ENCODE measurements at regions not wholly inside any gene's neighbourhood (a gene's known extent, or its start where the extent isn't known, plus 50 kb on each side); places are given as distances from the start of the nearest gene placed in this dataset.
"Not testable (repeated sequence)": the region's sequence is repeated elsewhere in the genome, so short reads cannot be mapped to it uniquely, and the experiment has no call there.

DNA sequence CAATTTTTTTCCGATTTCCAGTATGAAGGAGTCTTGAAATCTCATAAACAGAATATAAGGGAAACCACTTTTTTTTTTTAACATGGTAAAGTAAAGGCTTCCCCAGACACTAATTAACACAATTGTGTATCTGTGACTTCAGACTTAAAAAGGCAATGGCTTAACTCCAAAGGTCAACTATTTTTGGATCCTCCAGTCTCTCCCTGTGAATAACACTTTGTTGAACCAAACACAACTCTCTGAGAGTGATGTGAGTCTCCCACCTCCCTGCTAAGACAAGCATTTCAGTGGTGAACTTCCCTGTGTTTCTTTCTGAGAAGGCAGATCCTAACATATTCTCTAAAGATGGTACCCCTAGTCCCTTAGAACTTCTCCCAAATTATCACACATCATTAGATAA, 219.6 kb upstream of the RBBP8 start:
- Histone ChIP-seq H3K4me3 (ENCODE audit: insufficient read depth, low read depth, low read length) (no peak overlapping the region), H3K9me3 (ENCODE audit: control insufficient read depth, low read length) (no peaks in the 10 kb centered on the region), H3K27me3 (ENCODE audit: control insufficient read depth, insufficient read depth, low read length, poor library complexity, severe bottlenecking) (no peaks in the 10 kb centered on the region), H3K36me3 (ENCODE audit: control insufficient read depth, insufficient read depth, low read length) (no peaks in the 10 kb centered on the region), H3K27ac (ENCODE audit: insufficient read depth, low read depth, low read length, poor library complexity, severe bottlenecking) (no peak overlapping the region), H3K4me1 (ENCODE audit: control insufficient read depth, insufficient read depth, low read length) (no peaks in the 10 kb centered on the region)
- WGBS, 2 experiments, result 100% methylated on average over 1 of the region's 1 CpG; no CpG with 5 or more reads in 1 of the 2 experiments

GRCh38 chr18:22717536-22717935, 215.6 kb upstream of the RBBP8 start:
- H3K9me3 ChIP-seq (ENCODE audit: control insufficient read depth, low read length); H3K4me3 ChIP-seq (ENCODE audit: insufficient read depth, low read depth, low read length); H3K4me1 ChIP-seq (ENCODE audit: control insufficient read depth, insufficient read depth, low read length); H3K27ac ChIP-seq (ENCODE audit: insufficient read depth, low read depth, low read length, poor library complexity, severe bottlenecking); H3K36me3 ChIP-seq (ENCODE audit: control insufficient read depth, insufficient read depth, low read length); H3K27me3 ChIP-seq (ENCODE audit: control insufficient read depth, insufficient read depth, low read length, poor library complexity, severe bottlenecking): not testable (repeated sequence)
- WGBS, 2 experiments, result 91 to 94% methylated on average over 7 of the region's 7 CpGs

- no peak overlapping the region for H3K4me3 ChIP-seq (ENCODE audit: insufficient read depth, low read depth, low read length)
- H3K9me3 ChIP-seq (ENCODE audit: control insufficient read depth, low read length), result no peaks in the 10 kb centered on the region
- no peak overlapping the region for H3K27ac ChIP-seq (ENCODE audit: insufficient read depth, low read depth, low read length, poor library complexity, severe bottlenecking)
- WGBS, 2 experiments, result 94 to 95% methylated on average over 2 of the region's 2 CpGs
- no peaks in the 10 kb centered on the region for H3K27me3 ChIP-seq (ENCODE audit: control insufficient read depth, insufficient read depth, low read length, poor library complexity, severe bottlenecking)
- H3K4me1 ChIP-seq (ENCODE audit: control insufficient read depth, insufficient read depth, low read length), result no peaks in the 10 kb centered on the region
- H3K36me3 ChIP-seq (ENCODE audit: control insufficient read depth, insufficient read depth, low read length), result no peaks in the 10 kb centered on the region
Observed at GRCh38 chr18:22723221-22723620, 209.9 kb upstream of the RBBP8 start.

GRCh38 chr18:22723773-22724172, 209.4 kb upstream of the RBBP8 start:
- Histone ChIP-seq H3K4me1 (ENCODE audit: control insufficient read depth, insufficient read depth, low read length) (no peaks in the 10 kb centered on the region), H3K4me3 (ENCODE audit: insufficient read depth, low read depth, low read length) (no peak overlapping the region), H3K36me3 (ENCODE audit: control insufficient read depth, insufficient read depth, low read length) (no peaks in the 10 kb centered on the region), H3K27ac (ENCODE audit: insufficient read depth, low read depth, low read length, poor library complexity, severe bottlenecking) (no peak overlapping the region), H3K27me3 (ENCODE audit: control insufficient read depth, insufficient read depth, low read length, poor library complexity, severe bottlenecking) (no peaks in the 10 kb centered on the region), H3K9me3 (ENCODE audit: control insufficient read depth, low read length) (no peaks in the 10 kb centered on the region)
- WGBS, 2 experiments, result 93 to 100% methylated on average over 2 of the region's 2 CpGs

DNA sequence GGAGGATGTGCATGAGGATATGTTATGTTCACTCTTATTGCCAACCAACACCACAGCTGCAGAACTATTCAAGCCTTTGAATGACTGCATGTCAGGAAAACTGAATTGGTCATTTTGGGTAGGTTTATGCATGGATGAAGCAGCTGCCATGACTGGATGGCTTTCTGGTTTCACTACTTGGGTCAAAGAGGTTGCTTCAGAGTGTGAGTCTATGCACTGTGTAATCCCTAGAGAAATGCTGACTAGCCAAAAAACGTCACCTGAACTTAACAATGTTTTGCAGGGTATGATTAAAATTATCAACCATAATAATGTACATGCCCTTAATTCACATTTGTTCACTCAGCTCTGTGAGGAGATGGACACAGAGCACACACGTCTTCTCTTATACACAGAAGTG, 206.7 kb upstream of the RBBP8 start:
- WGBS, 2 experiments, result 85 to 90% methylated on average over 2 of the region's 2 CpGs
- H3K9me3 ChIP-seq (ENCODE audit: control insufficient read depth, low read length), result no peaks in the 10 kb centered on the region
- no peaks in the 10 kb centered on the region for H3K36me3 ChIP-seq (ENCODE audit: control insufficient read depth, insufficient read depth, low read length)
- H3K27ac ChIP-seq (ENCODE audit: insufficient read depth, low read depth, low read length, poor library complexity, severe bottlenecking), result no peak overlapping the region
- H3K4me1 ChIP-seq (ENCODE audit: control insufficient read depth, insufficient read depth, low read length), result no peaks in the 10 kb centered on the region
- H3K27me3 ChIP-seq (ENCODE audit: control insufficient read depth, insufficient read depth, low read length, poor library complexity, severe bottlenecking), result no peaks in the 10 kb centered on the region
- H3K4me3 ChIP-seq (ENCODE audit: insufficient read depth, low read depth, low read length), result no peak overlapping the region

DNA sequence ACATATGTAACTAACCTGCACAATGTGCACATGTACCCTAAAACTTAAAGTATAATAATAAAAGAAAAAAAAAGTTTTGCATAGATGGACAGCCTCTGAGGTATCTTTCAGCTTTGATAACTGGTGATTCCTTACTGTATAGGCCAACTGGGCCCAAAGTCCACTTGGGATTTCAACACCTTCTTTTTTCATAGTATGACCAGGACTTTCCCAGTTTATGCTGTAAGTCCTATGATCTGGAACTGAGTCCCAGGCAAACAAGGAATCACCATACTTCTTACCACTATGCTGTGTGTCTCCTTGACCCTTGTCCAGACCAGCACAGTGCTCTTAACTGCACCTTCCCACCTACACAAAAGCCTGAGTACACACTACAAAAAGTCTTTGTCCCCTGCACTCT, 205.1 kb upstream of the RBBP8 start:
- Histone ChIP-seq H3K4me1 (ENCODE audit: control insufficient read depth, insufficient read depth, low read length) (no peaks in the 10 kb centered on the region), H3K9me3 (ENCODE audit: control insufficient read depth, low read length) (no peaks in the 10 kb centered on the region), H3K27ac (ENCODE audit: insufficient read depth, low read depth, low read length, poor library complexity, severe bottlenecking) (no peak overlapping the region), H3K4me3 (ENCODE audit: insufficient read depth, low read depth, low read length) (no peak overlapping the region), H3K27me3 (ENCODE audit: control insufficient read depth, insufficient read depth, low read length, poor library complexity, severe bottlenecking) (no peaks in the 10 kb centered on the region), H3K36me3 (ENCODE audit: control insufficient read depth, insufficient read depth, low read length) (no peaks in the 10 kb centered on the region)

- no peak overlapping the region for H3K4me3 ChIP-seq (ENCODE audit: insufficient read depth, low read depth, low read length)
- no peak overlapping the region for H3K27ac ChIP-seq (ENCODE audit: insufficient read depth, low read depth, low read length, poor library complexity, severe bottlenecking)
- H3K9me3 ChIP-seq (ENCODE audit: control insufficient read depth, low read length), result no peaks in the 10 kb centered on the region
- no peaks in the 10 kb centered on the region for H3K4me1 ChIP-seq (ENCODE audit: control insufficient read depth, insufficient read depth, low read length)
- H3K36me3 ChIP-seq (ENCODE audit: control insufficient read depth, insufficient read depth, low read length), result no peaks in the 10 kb centered on the region
- H3K27me3 ChIP-seq (ENCODE audit: control insufficient read depth, insufficient read depth, low read length, poor library complexity, severe bottlenecking), result no peaks in the 10 kb centered on the region
- 13 to 29% methylated on average over 1 of the region's 1 CpG for WGBS, 2 experiments
Observed at GRCh38 chr18:22728481-22729105, 204.5 kb upstream of the RBBP8 start.

- no peak overlapping the region for H3K4me3 ChIP-seq (ENCODE audit: insufficient read depth, low read depth, low read length)
- no peak overlapping the region for H3K27ac ChIP-seq (ENCODE audit: insufficient read depth, low read depth, low read length, poor library complexity, severe bottlenecking)
- H3K4me1 ChIP-seq (ENCODE audit: control insufficient read depth, insufficient read depth, low read length), result no peaks in the 10 kb centered on the region
- H3K9me3 ChIP-seq (ENCODE audit: control insufficient read depth, low read length), result no peaks in the 10 kb centered on the region
- no peaks in the 10 kb centered on the region for H3K27me3 ChIP-seq (ENCODE audit: control insufficient read depth, insufficient read depth, low read length, poor library complexity, severe bottlenecking)
- 85 to 96% methylated on average over 2 of the region's 2 CpGs for WGBS, 2 experiments
- H3K36me3 ChIP-seq (ENCODE audit: control insufficient read depth, insufficient read depth, low read length), result no peaks in the 10 kb centered on the region
Observed at GRCh38 chr18:22731398-22731797, 201.7 kb upstream of the RBBP8 start.

DNA sequence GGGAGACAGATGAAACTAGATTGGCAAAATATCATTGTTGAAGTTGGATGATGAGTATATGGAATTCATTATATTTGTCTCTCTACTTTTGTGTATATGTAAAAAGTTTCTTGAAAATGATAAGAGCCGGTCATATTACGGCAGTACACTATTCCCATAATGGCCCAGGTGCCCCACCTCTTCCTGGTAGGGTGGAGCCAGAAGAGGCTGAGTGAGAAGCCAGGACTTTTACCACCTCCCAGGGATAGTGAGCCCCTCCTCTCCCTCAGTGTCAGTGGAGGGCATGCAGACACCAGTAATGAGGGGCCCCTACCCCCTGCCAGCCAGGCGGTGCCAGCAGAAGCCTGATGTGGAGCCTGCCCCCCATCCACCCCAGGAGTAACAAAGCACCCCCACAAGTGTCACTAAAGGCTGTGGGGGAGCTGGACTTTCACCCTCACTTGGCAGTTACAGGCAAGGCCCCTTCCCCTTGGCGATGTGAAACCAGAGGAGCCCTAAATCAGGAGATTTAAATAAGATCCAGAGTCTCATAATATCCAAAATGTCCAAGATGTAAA, 198.9 kb upstream of the RBBP8 start:
- no peak overlapping the region for H3K4me3 ChIP-seq (ENCODE audit: insufficient read depth, low read depth, low read length)
- H3K4me1 ChIP-seq (ENCODE audit: control insufficient read depth, insufficient read depth, low read length), result no peaks in the 10 kb centered on the region
- H3K27ac ChIP-seq (ENCODE audit: insufficient read depth, low read depth, low read length, poor library complexity, severe bottlenecking), result no peak overlapping the region
- no peaks in the 10 kb centered on the region for H3K27me3 ChIP-seq (ENCODE audit: control insufficient read depth, insufficient read depth, low read length, poor library complexity, severe bottlenecking)
- 79 to 90% methylated on average over 4 of the region's 4 CpGs for WGBS, 2 experiments
- H3K9me3 ChIP-seq (ENCODE audit: control insufficient read depth, low read length), result no peaks in the 10 kb centered on the region
- no peaks in the 10 kb centered on the region for H3K36me3 ChIP-seq (ENCODE audit: control insufficient read depth, insufficient read depth, low read length)

- Histone ChIP-seq H3K27ac (ENCODE audit: insufficient read depth, low read depth, low read length, poor library complexity, severe bottlenecking) (no peak overlapping the region), H3K9me3 (ENCODE audit: control insufficient read depth, low read length) (no peaks in the 10 kb centered on the region), H3K4me1 (ENCODE audit: control insufficient read depth, insufficient read depth, low read length) (no peaks in the 10 kb centered on the region), H3K27me3 (ENCODE audit: control insufficient read depth, insufficient read depth, low read length, poor library complexity, severe bottlenecking) (no peaks in the 10 kb centered on the region), H3K36me3 (ENCODE audit: control insufficient read depth, insufficient read depth, low read length) (no peaks in the 10 kb centered on the region), H3K4me3 (ENCODE audit: insufficient read depth, low read depth, low read length) (no peak overlapping the region)
- WGBS, 2 experiments, result 92 to 93% methylated on average over 7 of the region's 7 CpGs
Observed at GRCh38 chr18:22734791-22735627, 198.1 kb upstream of the RBBP8 start.
